ENCODE measurements at regions not wholly inside any gene's neighbourhood (a gene's known extent, or its start where the extent isn't known, plus 50 kb on each side); places are given as distances from the start of the nearest gene placed in this dataset.
"Not testable (repeated sequence)": the region's sequence is repeated elsewhere in the genome, so short reads cannot be mapped to it uniquely, and the experiment has no call there.

DNA sequence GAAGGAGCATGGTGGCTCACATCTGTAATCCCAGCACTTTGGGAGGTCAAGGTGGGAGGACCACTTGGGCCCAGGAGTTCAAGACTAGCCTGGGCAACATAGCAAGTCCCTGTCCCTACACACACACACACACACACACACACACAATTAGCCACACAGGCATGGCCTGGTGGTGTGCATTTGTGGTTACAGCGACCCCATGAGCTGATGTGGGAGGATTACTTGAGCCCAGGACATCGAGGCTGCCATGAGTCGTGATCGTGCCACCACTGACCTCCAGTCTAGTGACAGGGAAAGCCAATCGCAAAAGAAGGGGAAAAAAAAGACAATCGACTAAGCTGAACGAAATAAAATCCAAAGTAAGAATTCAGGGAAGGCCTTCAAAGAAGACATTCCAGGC, 67.9 kb downstream of the TBX3 start:
- no peak for DNase-seq

- no peak for DNase-seq
These were observed 69.9 kb downstream of the TBX3 start for GRCh38 chr12:114614040-114614439.

DNA sequence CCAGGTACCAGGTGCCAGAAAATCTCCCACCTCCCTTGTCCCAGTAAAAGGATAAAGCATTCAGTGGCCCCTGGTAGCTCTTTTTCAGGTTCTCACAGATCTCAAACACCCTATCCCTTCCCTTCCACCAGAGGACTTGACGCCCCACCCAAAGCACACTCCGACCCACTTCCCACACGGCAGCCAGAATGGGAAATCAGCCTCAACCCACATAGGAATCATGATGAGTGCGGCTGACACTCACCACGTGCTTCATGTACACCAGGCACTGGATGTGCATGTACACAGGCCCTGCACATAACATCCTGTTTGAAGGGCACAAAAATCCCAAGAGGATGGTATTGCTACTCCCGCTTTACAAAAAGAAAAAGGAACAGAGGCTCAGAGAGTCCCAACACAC, 71.9 kb downstream of the TBX3 start:
- DNase-seq: no peak

GRCh38 chr12:114611145-114612018, 72.6 kb downstream of the TBX3 start:
- no peak for DNase-seq

DNA sequence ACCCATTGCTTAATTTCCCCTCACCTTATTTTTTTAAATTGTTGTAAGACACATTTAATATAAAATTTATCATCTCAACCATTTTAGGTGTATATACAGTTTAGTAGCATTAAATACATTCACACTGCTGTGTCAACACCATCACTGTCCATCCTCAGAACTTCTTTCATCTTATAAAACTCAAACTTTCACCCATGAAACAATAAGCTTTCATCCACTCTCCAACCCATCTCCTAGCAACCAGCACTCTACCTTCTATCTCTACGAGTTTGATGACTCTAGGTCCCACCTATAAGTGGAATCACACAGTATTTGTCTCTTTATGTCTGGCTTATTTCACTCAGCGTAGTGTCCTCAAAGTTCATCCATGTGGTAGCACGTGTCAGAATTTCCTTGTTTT, 75.5 kb downstream of the TBX3 start:
- DNase-seq: no peak

- no peak for DNase-seq
These were observed 78.1 kb downstream of the TBX3 start for GRCh38 chr12:114605918-114606317.

DNA sequence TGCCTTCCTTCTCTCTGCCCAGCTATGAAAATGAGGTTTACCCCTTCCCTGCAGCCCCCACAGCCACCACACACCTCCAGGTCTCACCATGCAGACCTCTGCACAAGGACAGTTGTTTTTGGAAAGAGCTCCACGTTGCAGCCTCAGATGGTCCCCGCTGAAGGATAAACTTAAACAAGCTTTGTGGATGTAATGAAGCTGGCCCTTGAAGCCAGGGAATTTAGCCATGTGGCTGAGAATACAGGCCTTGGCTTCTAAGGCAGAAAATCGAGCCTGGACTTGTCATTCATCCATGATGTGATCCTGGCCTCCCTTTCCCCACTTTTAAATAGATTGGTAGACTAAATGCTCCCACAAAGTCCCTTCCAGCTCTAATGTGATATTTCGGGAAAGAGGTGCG, 79.4 kb downstream of the TBX3 start:
- DNase-seq: no peak

- DNase-seq: not testable (repeated sequence)
These were observed 83.4 kb downstream of the TBX3 start for GRCh38 chr12:114600584-114600983.

DNA sequence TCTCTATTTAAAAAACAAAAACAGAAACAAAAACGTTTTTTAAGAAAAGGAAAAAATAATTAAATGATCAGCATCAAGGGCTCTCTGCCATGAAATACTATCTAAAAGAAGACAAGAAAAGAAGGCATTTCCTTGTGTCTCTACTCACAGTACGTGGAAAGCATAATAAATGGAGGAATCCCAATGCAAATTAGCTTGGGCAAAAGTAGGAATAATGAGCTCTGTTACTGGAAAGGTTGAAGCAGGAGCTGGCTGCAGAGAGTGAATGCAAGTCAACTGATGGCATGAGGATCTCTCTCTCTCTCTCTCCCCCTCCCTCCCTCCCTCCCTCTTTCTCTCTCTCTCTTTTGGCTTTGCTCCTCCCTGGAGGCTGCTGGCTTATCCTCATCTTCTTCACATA, 85.9 kb downstream of the TBX3 start:
- DNase-seq: no peak

DNA sequence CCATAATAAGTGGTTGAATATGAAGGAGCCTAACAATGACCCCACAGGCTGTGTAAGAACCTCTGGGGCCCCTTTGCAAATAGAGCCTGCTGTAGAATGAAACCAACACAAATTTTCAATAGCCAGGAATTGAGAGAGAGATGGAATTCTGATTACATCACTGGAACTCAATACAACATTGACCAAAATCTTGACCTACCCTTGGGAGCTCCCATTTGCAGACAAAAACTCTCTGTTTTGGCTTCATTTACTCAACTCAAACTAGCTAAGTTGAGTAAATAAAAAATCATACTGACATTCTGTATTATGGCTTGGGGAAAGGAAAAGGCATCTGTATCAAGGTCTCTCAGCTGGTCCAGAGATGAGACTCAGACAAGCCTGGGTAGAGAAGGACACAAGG, 91.0 kb downstream of the TBX3 start:
- DNase-seq: no peak

DNA sequence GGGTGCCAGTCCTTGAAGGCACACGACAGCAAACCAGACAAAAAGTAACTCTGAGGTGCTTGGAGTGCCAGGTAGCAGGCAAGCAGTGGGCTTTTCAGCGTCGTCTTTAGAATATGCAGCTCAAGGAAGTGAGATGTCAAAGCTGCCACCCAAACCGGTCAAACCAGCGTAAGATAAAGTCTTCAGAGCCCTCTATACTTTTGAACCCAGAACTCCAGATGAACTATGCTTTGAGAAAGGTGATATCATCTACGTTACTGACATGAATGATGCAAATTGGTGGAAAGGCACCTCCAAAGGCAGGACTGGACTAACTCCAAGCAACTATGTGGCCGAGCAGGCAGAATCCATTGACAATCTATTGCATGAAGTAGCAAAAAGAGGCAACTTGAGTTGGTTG, 95.9 kb downstream of the TBX3 start:
- DNase-seq: no peak

- no peak for DNase-seq
These were observed 103.7 kb downstream of the TBX3 start for GRCh38 chr12:114580306-114580705.

- no peak for DNase-seq
These were observed 104.6 kb downstream of the TBX3 start for GRCh38 chr12:114579389-114579788.

DNA sequence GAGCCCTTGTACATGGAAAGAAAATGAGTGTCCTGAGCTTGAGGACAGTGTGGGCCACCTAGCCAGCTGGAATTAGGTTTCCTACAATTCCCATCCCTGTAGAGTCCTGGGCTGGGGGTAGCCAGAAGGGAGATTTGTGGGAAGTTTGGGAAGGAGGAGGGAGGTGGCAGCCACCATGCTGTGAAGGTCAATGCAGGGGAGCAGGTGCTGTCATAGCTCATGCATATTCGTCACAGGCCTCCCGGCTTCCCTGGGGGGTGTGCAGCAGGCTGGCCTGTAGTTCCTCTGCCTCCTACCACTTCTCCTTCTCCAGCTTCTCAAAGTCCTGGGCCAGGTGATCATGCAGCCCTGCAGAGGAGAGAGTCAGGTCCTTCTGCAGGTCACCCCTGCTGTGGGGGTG, 121.3 kb downstream of the TBX3 start:
- no peak for DNase-seq

DNA sequence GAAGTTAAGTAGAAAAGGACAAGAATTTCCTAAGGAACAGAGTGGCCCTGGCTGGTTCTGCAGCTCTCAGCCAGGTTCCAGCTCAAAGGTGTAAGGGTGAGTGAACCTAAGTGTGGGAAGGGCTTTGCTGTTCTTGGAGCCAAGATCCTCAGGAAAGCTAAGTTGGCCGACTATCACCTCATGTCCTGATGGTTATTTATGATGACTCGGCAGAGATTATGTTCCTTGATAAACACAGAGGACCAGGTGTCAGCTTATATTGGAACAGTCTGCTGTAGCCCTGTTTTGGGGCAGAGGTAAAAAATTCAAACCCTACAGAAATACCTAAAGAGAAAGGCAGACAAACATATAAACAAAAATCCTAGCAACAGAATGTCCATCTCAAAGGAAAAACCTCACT, 128.5 kb downstream of the TBX3 start:
- no peak for DNase-seq

DNA sequence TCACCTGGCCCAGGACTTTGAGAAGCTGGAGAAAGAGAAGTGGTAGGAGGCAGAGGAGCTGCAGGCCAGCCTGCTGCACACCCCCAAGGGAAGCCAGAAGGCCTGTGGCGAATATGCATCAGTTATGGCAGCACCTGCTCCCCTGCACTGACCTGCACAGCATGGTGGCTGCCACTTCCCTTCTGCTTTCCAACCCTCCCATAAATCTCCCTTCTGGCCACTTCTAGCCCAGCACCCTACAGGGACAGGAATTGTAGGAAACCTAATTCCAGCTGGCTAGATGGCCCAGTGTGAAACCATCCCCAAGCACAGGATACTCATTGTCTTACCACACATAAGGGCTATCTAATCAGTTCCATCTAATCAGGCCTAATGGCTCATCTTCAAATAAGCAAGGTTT, 136.3 kb downstream of the TBX3 start:
- DNase-seq: no peak

DNA sequence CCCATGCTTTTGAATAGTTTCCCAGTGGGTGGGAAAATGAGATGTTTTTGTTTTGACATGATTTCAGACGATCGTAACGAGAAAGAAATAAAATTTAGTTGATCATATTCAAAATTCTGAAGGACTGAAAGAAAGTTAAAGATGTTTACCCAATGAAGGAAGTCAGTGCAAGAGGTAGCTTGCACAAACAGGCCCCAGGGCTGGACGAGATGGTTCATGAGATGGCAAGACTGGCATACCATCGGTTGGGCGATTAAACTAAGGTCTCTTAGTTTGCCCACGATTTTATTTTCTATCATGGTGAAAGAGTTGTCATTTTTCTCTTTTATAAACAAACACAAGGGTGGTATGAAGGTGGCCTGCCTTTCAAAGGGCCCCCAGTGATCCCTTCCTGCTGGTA, 124.5 kb upstream of the TBX5 start:
- no peak for DNase-seq

GRCh38 chr12:114529966-114530365, 124.0 kb upstream of the TBX5 start:
- DNase-seq: no peak

DNA sequence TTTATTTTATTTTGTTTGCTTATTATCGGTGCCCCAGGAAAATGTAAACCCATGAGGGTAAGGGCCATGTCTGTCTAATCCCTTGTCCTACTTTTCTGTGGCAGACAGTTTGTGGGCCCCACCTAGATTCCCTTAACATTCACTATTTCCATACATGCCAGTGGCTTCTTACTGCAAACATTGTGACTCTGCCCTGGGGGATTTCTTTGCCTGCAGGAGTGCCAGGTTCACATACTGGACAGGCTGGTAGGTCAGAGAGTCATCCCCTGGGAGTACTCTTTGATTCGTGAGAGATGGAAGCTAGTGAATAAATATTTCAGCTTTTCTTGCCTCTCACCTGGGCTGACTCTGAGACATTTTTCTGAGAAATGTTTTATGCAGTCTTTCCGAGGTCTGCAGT, 122.8 kb upstream of the TBX5 start:
- no peak for DNase-seq

- not testable (repeated sequence) for DNase-seq
These were observed 115.2 kb upstream of the TBX5 start for GRCh38 chr12:114521160-114521559.

GRCh38 chr12:114512351-114512750, 106.4 kb upstream of the TBX5 start:
- no peak for DNase-seq

GRCh38 chr12:114508529-114509129, 102.7 kb upstream of the TBX5 start:
- peak; percentile 25 to 32 for DNase-seq

- DNase-seq: no peak
These were observed 100.7 kb upstream of the TBX5 start for GRCh38 chr12:114506651-114507050.

GRCh38 chr12:114504311-114504710, 98.4 kb upstream of the TBX5 start:
- no peak for DNase-seq

GRCh38 chr12:114501474-114501807, 95.5 kb upstream of the TBX5 start:
- DNase-seq: no peak
